Ishikawa (cell line): ENCODE measurements at regions not wholly inside any gene's neighbourhood (a gene's known extent, or its start where the extent isn't known, plus 50 kb on each side); places are given as distances from the start of the nearest gene placed in this dataset.

ENCODE experiments used
- CEBPB ChIP-seq: IDR thresholded peaks from 2 replicates; pipeline ENCODE4 v1.6.1; 2012
- CREB1 ChIP-seq: IDR thresholded peaks from 2 replicates; pipeline ENCODE4 v1.6.1; 2012; ENCODE audit warnings: low read depth
- EGR1 ChIP-seq: IDR thresholded peaks from 2 replicates; pipeline ENCODE4 v1.6.1; 2012
- EP300 ChIP-seq: IDR thresholded peaks from 2 replicates; pipeline ENCODE4 v1.6.1; 2012; ENCODE audit warnings: borderline replicate concordance
- FOXM1 ChIP-seq: IDR thresholded peaks from 2 replicates; pipeline ENCODE4 v1.6.1; 2012; ENCODE audit warnings: low read depth, borderline replicate concordance
- NFIC ChIP-seq: IDR thresholded peaks from 2 replicates; pipeline ENCODE4 v1.6.1; 2012
- RAD21 ChIP-seq: IDR thresholded peaks from 2 replicates; pipeline ENCODE4 v1.6.1; 2012; ENCODE audit warnings: low read depth
- TAF1 ChIP-seq: IDR thresholded peaks from 2 replicates; pipeline ENCODE4 v1.6.1; 2012; ENCODE audit warnings: low read depth, mild to moderate bottlenecking
- TCF12 ChIP-seq: IDR thresholded peaks from 2 replicates; pipeline ENCODE4 v1.6.1; 2012; ENCODE audit warnings: low read depth
- TEAD4 ChIP-seq: IDR thresholded peaks from 2 replicates; pipeline ENCODE4 v1.6.1; 2012
- YY1 ChIP-seq: IDR thresholded peaks from 2 replicates; pipeline ENCODE4 v1.6.1; 2012; ENCODE audit warnings: low read depth
- ZBTB7A ChIP-seq: IDR thresholded peaks from 2 replicates; pipeline ENCODE4 v1.6.1; 2012; ENCODE audit warnings: low read depth
- TF ChIP-seq, protein P1 (sequence below): IDR thresholded peaks from 2 replicates; pipeline ENCODE4 v1.6.1; 2012
- TF ChIP-seq, protein P2 (sequence below): IDR thresholded peaks from 2 replicates; pipeline ENCODE4 v1.6.1; 2012; ENCODE audit warnings: low read depth, mild to moderate bottlenecking
- TF ChIP-seq, protein P3 (sequence below): IDR thresholded peaks from 2 replicates; pipeline ENCODE4 v1.6.1; 2012

DNA sequence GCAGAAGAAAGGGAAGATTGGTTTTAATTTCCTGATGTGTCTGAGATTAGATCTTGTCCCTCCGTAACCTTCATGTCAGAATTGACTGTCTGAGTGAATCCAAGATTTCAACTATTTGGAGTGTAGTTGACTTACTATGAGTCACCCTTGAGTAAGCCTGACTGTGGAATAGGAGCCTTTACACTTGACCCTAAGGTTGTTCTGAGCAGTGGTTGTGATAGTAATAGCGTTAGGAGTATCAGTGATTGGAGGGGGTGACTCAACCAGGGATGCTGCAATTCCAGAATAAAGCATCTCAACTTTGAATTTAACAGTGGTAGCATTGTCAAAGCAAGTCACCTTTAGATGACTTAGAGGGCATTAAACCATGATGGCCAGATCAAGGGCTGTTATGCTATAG, 979.5 kb upstream of the FAM98A start:
- TF ChIP-seq, protein P1, sequence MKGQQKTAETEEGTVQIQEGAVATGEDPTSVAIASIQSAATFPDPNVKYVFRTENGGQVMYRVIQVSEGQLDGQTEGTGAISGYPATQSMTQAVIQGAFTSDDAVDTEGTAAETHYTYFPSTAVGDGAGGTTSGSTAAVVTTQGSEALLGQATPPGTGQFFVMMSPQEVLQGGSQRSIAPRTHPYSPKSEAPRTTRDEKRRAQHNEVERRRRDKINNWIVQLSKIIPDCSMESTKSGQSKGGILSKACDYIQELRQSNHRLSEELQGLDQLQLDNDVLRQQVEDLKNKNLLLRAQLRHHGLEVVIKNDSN = no peak
- no peak for TF ChIP-seq EP300
- TF ChIP-seq YY1 = no peak
- TF ChIP-seq, protein P2, sequence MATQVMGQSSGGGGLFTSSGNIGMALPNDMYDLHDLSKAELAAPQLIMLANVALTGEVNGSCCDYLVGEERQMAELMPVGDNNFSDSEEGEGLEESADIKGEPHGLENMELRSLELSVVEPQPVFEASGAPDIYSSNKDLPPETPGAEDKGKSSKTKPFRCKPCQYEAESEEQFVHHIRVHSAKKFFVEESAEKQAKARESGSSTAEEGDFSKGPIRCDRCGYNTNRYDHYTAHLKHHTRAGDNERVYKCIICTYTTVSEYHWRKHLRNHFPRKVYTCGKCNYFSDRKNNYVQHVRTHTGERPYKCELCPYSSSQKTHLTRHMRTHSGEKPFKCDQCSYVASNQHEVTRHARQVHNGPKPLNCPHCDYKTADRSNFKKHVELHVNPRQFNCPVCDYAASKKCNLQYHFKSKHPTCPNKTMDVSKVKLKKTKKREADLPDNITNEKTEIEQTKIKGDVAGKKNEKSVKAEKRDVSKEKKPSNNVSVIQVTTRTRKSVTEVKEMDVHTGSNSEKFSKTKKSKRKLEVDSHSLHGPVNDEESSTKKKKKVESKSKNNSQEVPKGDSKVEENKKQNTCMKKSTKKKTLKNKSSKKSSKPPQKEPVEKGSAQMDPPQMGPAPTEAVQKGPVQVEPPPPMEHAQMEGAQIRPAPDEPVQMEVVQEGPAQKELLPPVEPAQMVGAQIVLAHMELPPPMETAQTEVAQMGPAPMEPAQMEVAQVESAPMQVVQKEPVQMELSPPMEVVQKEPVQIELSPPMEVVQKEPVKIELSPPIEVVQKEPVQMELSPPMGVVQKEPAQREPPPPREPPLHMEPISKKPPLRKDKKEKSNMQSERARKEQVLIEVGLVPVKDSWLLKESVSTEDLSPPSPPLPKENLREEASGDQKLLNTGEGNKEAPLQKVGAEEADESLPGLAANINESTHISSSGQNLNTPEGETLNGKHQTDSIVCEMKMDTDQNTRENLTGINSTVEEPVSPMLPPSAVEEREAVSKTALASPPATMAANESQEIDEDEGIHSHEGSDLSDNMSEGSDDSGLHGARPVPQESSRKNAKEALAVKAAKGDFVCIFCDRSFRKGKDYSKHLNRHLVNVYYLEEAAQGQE = no peak
- TF ChIP-seq FOXM1 = no peak
- TF ChIP-seq ZBTB7A = no peak
- no peak for TF ChIP-seq NFIC
- no peak for TF ChIP-seq EGR1
- TF ChIP-seq CREB1 = no peak
- no peak for TF ChIP-seq TEAD4
- TF ChIP-seq TCF12 = no peak

DNA sequence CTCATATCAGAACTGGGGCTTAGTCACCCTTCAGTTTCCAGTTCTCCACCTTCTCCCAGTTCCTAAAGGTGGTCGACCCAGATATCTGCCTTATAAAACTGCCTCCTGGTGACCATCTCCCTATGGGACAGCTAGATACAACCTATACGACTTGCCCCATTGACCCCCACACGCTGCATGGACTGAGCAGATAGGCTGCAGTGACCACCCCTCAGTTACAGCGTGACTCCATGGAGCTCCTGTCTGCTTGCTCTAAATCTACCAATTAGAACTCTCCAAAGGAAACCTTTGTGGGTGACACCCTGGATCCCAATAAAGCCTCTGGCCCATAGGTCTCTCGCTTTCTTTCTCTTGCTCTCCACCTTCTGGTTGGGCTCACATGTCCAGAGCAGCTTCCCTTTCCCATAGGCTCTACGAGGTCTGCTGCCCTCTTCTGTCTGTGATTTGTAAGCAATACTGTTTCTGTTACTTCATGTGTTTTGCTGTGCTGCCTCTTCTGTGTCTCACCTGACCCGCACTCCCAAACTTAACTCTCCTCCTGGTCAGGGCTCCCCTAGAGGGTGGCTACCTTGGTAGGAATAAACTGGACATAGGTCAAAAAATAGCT, 971.3 kb upstream of the FAM98A start:
- TF ChIP-seq EP300 (no peak), EGR1 (no peak), CEBPB (no peak), CREB1 (no peak), ZBTB7A (no peak), TEAD4 (no peak)
- TF ChIP-seq, protein P2 = no peak
- TF ChIP-seq, protein P1 = no peak
- TF ChIP-seq, protein P3, sequence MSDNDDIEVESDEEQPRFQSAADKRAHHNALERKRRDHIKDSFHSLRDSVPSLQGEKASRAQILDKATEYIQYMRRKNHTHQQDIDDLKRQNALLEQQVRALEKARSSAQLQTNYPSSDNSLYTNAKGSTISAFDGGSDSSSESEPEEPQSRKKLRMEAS = no peak

DNA sequence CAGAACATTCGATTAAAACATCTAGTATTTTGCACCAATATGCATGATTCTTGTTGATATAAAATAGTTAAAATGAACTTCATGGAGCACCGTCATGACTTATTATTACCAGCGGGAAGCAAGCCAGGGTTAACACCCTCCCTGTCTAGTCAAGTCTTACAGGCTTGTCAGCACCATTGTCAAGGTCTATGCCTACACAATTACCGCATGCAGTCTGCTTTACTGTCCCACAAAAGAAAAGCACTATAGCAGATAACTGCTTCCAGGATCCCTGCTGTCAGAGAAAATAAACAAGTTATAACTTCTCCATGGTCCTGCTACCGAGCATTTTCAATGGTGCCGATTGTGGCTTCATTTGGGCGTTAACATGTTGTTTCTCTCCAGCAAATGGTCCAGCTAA, 968.0 kb upstream of the FAM98A start:
- no peak for TF ChIP-seq CREB1
- TF ChIP-seq TEAD4 = no peak
- TF ChIP-seq, protein P3 = no peak
- TF ChIP-seq TCF12 = no peak
- no peak for TF ChIP-seq TAF1
- TF ChIP-seq EGR1 = no peak
- no peak for TF ChIP-seq NFIC
- TF ChIP-seq YY1 = no peak
- TF ChIP-seq FOXM1 = no peak
- TF ChIP-seq, protein P2 = no peak
- TF ChIP-seq ZBTB7A = no peak

DNA sequence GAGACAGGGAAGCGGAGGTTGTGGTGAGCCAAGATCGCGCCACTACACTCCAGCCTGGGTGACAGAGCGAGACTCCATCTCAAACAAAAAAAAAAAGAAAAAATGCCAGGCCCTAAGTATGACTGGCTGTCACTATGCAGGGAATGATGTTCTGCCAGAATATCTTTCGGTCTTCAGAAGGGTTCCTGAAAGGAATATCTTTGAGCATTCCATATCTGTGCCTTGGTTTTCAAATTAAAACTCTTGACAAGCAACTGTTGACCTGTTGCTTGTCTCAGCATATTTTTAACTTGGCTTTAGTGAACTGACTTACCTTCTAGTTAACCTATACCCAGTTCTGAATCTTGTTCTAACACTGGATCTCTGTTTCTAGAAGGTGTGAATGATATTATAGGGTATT, 953.2 kb upstream of the FAM98A start:
- TF ChIP-seq ZBTB7A = no peak
- TF ChIP-seq TEAD4 = no peak
- TF ChIP-seq NFIC = no peak
- TF ChIP-seq CEBPB = no peak
- TF ChIP-seq, protein P1 = no peak
- TF ChIP-seq RAD21 = no peak
- TF ChIP-seq, protein P3 = no peak
- no peak for TF ChIP-seq YY1
- no peak for TF ChIP-seq EP300
- no peak for TF ChIP-seq TCF12
- TF ChIP-seq, protein P2 = no peak
- TF ChIP-seq EGR1 = no peak
- no peak for TF ChIP-seq TAF1
